Lower leg skin (tissue), 4 donors: ENCODE measurements at regions not wholly inside any gene's neighbourhood (a gene's known extent, or its start where the extent isn't known, plus 50 kb on each side); places are given as distances from the start of the nearest gene placed in this dataset.
"Not testable (repeated sequence)": the region's sequence is repeated elsewhere in the genome, so short reads cannot be mapped to it uniquely, and the experiment has no call there.

Source experiments
- DNase-seq, 2 donors: peaks; one replicate each; pipeline ENCODE4 v3.0.0-alpha.2; 2019; ENCODE audit warnings: low spot score in 2 of 2
- H3K4me3 ChIP-seq: fragments of 200-600 bp; sonication (generic); 2 replicates; pipeline ENCODE4 v1.5.1; 2017; ENCODE audit warnings: mild to moderate bottlenecking, low read depth; ENCODE audit not compliant: poor library complexity, severe bottlenecking
- POLR2A ChIP-seq, 2 donors: fragments of 450-650 bp; IDR thresholded peaks; one replicate each; pipeline ENCODE4 v1.6.1; 2016 to 2017; ENCODE audit warnings: antibody characterized with exemption in 2 of 2, mild to moderate bottlenecking in 1 of 2, moderate library complexity in 1 of 2
- whole genome bisulfite sequencing, 2 donors: methylation state at CpG; one replicate each; pipeline ENCODE4 v1.1.5; 2018; 5-methylcytosine and 5-hydroxymethylcytosine counted together
- intact Hi-C: fragments of 100-400 bp; cut with DNase I; formaldehyde crosslinking; loops from one replicate; pipeline ENCODE4 v1.15.0; 2023; ENCODE audit warnings: low total_unique reads
- TF ChIP-seq, protein P1 (sequence below), 3 donors: fragments of 450-650 bp; IDR thresholded peaks; one replicate each; pipeline ENCODE4 v1.5.1; 2016; ENCODE audit warnings: antibody characterized with exemption in 3 of 3, mild to moderate bottlenecking in 3 of 3, moderate library complexity in 2 of 3

DNA sequence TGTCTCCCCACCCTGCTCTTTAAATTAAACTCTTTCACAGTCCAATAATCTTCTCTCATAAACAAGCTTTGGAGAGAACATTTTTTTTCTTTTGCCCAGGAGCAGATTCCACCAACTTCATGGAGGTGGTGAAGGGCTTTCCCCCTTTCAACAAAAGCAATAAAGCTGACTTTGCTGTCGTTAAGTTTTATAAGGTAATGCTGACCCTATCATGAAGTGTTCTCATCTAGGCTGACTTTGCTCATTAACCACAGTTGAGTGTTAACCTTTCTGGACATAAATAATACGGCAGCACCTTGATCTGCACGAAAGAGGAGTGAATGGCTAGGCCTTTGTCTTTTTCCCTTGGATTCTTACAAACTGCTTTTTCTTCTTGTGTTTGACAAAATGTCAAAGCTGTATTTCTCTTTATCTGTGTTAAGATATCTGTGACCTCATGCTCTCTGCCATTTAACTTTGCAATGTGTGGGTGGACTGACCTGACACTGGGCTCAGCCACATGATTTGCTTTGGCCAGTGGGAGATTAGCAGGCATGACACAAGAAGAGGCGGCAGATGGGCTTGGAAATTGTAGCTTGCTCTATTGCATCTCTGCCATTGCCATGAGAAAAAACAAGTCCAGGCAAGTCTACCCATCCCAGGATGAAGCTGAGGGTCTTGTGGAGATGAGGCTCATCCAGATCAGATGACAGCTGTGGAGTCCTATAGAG, 470.9 kb upstream of the CCDC196 start:
- intact Hi-C loops = no loop called here
- DNase-seq = no peak
- TF ChIP-seq, protein P1, sequence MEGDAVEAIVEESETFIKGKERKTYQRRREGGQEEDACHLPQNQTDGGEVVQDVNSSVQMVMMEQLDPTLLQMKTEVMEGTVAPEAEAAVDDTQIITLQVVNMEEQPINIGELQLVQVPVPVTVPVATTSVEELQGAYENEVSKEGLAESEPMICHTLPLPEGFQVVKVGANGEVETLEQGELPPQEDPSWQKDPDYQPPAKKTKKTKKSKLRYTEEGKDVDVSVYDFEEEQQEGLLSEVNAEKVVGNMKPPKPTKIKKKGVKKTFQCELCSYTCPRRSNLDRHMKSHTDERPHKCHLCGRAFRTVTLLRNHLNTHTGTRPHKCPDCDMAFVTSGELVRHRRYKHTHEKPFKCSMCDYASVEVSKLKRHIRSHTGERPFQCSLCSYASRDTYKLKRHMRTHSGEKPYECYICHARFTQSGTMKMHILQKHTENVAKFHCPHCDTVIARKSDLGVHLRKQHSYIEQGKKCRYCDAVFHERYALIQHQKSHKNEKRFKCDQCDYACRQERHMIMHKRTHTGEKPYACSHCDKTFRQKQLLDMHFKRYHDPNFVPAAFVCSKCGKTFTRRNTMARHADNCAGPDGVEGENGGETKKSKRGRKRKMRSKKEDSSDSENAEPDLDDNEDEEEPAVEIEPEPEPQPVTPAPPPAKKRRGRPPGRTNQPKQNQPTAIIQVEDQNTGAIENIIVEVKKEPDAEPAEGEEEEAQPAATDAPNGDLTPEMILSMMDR (IDR thresholded peaks at IDR 0.05) = no peak
- no peak for TF ChIP-seq POLR2A (IDR thresholded peaks at IDR 0.05)
- WGBS, 2 donors = 44 to 54% methylated on average over 4 of the region's 4 CpGs
- no peak overlapping the region for H3K4me3 ChIP-seq

DNA sequence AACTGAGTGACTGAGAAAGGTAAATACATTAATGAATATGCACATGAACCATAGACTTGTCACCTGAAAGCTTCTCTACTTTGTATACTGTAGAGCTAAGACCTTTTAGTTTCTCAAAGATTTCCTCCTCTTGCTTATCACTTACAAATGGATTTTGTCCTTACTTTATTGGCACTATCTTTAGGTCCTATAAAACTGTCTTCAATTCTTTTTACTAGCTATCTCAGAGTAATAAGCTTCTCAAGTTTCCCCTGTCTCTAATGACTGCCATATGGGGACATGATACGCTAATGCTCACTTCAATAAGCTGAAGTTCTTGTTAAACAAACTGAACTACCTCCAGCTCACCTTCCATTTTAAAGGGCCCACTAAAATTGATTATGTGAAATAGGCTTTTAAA, 468.2 kb upstream of the CCDC196 start:
- DNase-seq = no peak
- 75 to 77% methylated on average over 1 of the region's 1 CpG for WGBS, 2 donors
- TF ChIP-seq, protein P1 (IDR thresholded peaks at IDR 0.05) = no peak
- no peak for TF ChIP-seq POLR2A (IDR thresholded peaks at IDR 0.05)
- intact Hi-C loops = no loop called here
- no peak overlapping the region for H3K4me3 ChIP-seq

DNA sequence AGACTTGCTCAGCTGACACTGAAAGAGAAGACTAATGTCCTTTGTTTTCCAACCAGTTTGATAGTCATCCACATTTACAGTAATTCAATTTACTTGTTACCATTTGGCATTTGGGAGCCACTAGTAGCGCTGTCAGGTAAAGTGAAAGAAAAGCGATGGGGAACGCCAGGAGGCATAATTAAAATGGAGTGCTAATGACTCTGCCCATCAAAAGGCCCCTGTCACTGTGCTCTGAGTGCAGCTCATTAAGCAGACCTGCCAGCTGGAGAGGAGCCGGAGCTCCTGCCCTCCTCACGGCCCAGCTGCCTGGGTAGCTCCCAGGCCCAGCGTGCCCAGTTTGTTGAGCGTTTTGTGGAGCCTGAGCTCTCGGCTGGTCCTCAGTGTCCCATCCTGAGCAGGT, 463.6 kb upstream of the CCDC196 start:
- no peak overlapping the region for H3K4me3 ChIP-seq
- 44 to 69% methylated on average over 8 of the region's 8 CpGs for WGBS, 2 donors
- intact Hi-C loops = no loop called here
- TF ChIP-seq, protein P1 (IDR thresholded peaks at IDR 0.05) = no peak
- no peak for TF ChIP-seq POLR2A (IDR thresholded peaks at IDR 0.05)
- no peak for DNase-seq

GRCh38 chr14:66025779-66026178, 460.4 kb upstream of the CCDC196 start:
- intact Hi-C loops = no loop called here

DNA sequence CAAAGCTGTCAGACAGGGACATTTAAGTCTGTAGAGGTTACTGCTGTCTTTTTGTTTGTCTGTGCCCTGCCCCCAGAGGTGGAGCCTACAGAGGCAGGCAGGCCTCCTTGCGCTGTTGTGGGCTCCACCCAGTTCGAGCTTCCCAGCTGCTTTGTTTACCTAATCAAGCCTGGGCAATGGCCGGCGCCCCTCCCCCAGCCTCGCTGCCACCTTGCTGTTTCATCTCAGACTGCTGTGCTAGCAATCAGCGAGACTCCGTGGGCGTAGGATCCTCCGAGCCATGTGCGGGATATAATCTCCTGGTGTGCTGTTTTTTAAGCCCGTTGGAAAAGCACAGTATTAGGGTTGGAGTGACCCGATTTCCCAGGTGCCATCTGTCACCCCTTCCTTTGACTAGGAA, 454.2 kb upstream of the CCDC196 start:
- H3K4me3 ChIP-seq, intact Hi-C loops, DNase-seq: not testable (repeated sequence)
- WGBS, 2 donors = 90 to 93% methylated on average over 12 of the region's 12 CpGs

More at GRCh38 chr14:66025779-66026178, 460.4 kb upstream of the CCDC196 start:
- no peak overlapping the region for H3K4me3 ChIP-seq
- no peak for TF ChIP-seq POLR2A (IDR thresholded peaks at IDR 0.05)
- TF ChIP-seq, protein P1 (IDR thresholded peaks at IDR 0.05) = no peak
- whole genome bisulfite sequencing, 2 donors = 83 to 87% methylated on average over 5 of the region's 5 CpGs
- DNase-seq = no peak

- TF ChIP-seq, protein P1 (IDR thresholded peaks at IDR 0.05) = no peak
- no peak for TF ChIP-seq POLR2A (IDR thresholded peaks at IDR 0.05)
- intact Hi-C loops = no loop called here
- 94 to 96% methylated on average over 5 of the region's 5 CpGs for WGBS, 2 donors
- no peak for DNase-seq
- H3K4me3 ChIP-seq = no peak overlapping the region
These were observed 453.4 kb upstream of the CCDC196 start for GRCh38 chr14:66032800-66033199.
